ENCODE measurements at regions not wholly inside any gene's neighbourhood (a gene's known extent, or its start where the extent isn't known, plus 50 kb on each side); places are given as distances from the start of the nearest gene placed in this dataset.

- WGBS, 2 donors (ENCODE audit: low coverage in 1 of 2) = 45 to 47% methylated on average over 3 to 13 of the region's 13 CpGs
- DNase-seq = no peak
- Histone ChIP-seq H3K9me3 (no peaks in the 10 kb centered on the region), H3K27me3 (peaks cover 11% of the 10 kb centered on the region), H3K27ac (no peak overlapping the region), H3K36me3 (no peaks in the 10 kb centered on the region), H3K4me1 (no peaks in the 10 kb centered on the region), H3K4me3 (no peak overlapping the region)
- TF ChIP-seq EP300 (IDR thresholded peaks at IDR 0.05; ENCODE audit: low read depth) = no peak
- TF ChIP-seq CTCF (IDR thresholded peaks at IDR 0.05) = no peak
- TF ChIP-seq POLR2AphosphoS5 (IDR thresholded peaks at IDR 0.05) = no peak
- no peak for TF ChIP-seq POLR2A (IDR thresholded peaks at IDR 0.05)
- in situ Hi-C loops (cut with MboI; ENCODE audit: low pct_ligation_motif_present in 1 of 4, low pct_unique_long_range_greater_than_20kb in 1 of 4, low sequenced_read_pairs in 3 of 4) = no loop called here
- intact Hi-C loops (cut with DNase I; ENCODE audit: low total_unique reads) = no loop called here
These were observed 59.6 kb upstream of the CSF3R start for GRCh38 chr1:36542024-36542961.

GRCh38 chr1:36540056-36540455, 57.3 kb upstream of the CSF3R start:
- Histone ChIP-seq H3K27me3 (peaks cover 11% of the 10 kb centered on the region), H3K36me3 (no peaks in the 10 kb centered on the region), H3K27ac (no peak overlapping the region), H3K4me3 (no peak overlapping the region), H3K4me1 (no peaks in the 10 kb centered on the region), H3K9me3 (no peaks in the 10 kb centered on the region)
- TF ChIP-seq POLR2A (IDR thresholded peaks at IDR 0.05) (no peak), EP300 (IDR thresholded peaks at IDR 0.05; ENCODE audit: low read depth) (no peak), CTCF (IDR thresholded peaks at IDR 0.05) (no peak), POLR2AphosphoS5 (IDR thresholded peaks at IDR 0.05) (no peak)
- 70% methylated on average over 9 of the region's 10 CpGs; no CpG with 5 or more reads in 1 of the 2 donors for WGBS, 2 donors (ENCODE audit: low coverage in 1 of 2)
- in situ Hi-C loops (cut with MboI; ENCODE audit: low pct_ligation_motif_present in 1 of 4, low pct_unique_long_range_greater_than_20kb in 1 of 4, low sequenced_read_pairs in 3 of 4) (no loop called here), intact Hi-C loops (cut with DNase I; ENCODE audit: low total_unique reads) (no loop called here)
- no peak for DNase-seq

GRCh38 chr1:36539526-36539925, 56.8 kb upstream of the CSF3R start:
- H3K4me1 ChIP-seq = no peaks in the 10 kb centered on the region
- no peak for TF ChIP-seq POLR2AphosphoS5 (IDR thresholded peaks at IDR 0.05)
- no peak for TF ChIP-seq POLR2A (IDR thresholded peaks at IDR 0.05)
- TF ChIP-seq CTCF (IDR thresholded peaks at IDR 0.05) = no peak
- no peak for TF ChIP-seq EP300 (IDR thresholded peaks at IDR 0.05; ENCODE audit: low read depth)
- WGBS, 2 donors (ENCODE audit: low coverage in 1 of 2) = 72% methylated on average over 2 of the region's 2 CpGs; no CpG with 5 or more reads in 1 of the 2 donors
- H3K27ac ChIP-seq = no peak overlapping the region
- no peaks in the 10 kb centered on the region for H3K9me3 ChIP-seq
- intact Hi-C loops (cut with DNase I; ENCODE audit: low total_unique reads) = no loop called here
- peaks cover 11% of the 10 kb centered on the region for H3K27me3 ChIP-seq
- no peaks in the 10 kb centered on the region for H3K36me3 ChIP-seq
- DNase-seq = no peak
- in situ Hi-C loops (cut with MboI; ENCODE audit: low pct_ligation_motif_present in 1 of 4, low pct_unique_long_range_greater_than_20kb in 1 of 4, low sequenced_read_pairs in 3 of 4) = no loop called here
- H3K4me3 ChIP-seq = no peak overlapping the region

- Histone ChIP-seq H3K27me3 (peaks cover 5% of the 10 kb centered on the region), H3K27ac (no peak overlapping the region), H3K36me3 (no peaks in the 10 kb centered on the region), H3K9me3 (no peaks in the 10 kb centered on the region), H3K4me3 (no peak overlapping the region), H3K4me1 (no peaks in the 10 kb centered on the region)
- no peak for DNase-seq
- in situ Hi-C loops (cut with MboI; ENCODE audit: low pct_ligation_motif_present in 1 of 4, low pct_unique_long_range_greater_than_20kb in 1 of 4, low sequenced_read_pairs in 3 of 4) = no loop called here
- TF ChIP-seq POLR2A (IDR thresholded peaks at IDR 0.05) (no peak), POLR2AphosphoS5 (IDR thresholded peaks at IDR 0.05) (no peak), EP300 (IDR thresholded peaks at IDR 0.05; ENCODE audit: low read depth) (no peak), CTCF (IDR thresholded peaks at IDR 0.05) (no peak)
- WGBS, 2 donors (ENCODE audit: low coverage in 1 of 2) = 67 to 80% methylated on average over 4 of the region's 4 CpGs
- intact Hi-C loops (cut with DNase I; ENCODE audit: low total_unique reads) = no loop called here
These were observed 55.3 kb upstream of the CSF3R start for GRCh38 chr1:36537991-36538390.

Data from transverse colon (tissue), 4 donors.